Sigmoid colon (tissue), 4 donors: ENCODE measurements at regions not wholly inside any gene's neighbourhood (a gene's known extent, or its start where the extent isn't known, plus 50 kb on each side); places are given as distances from the start of the nearest gene placed in this dataset.

Source experiments
- CTCF ChIP-seq, 4 experiments: fragments of 450-650 bp in 3 of 4; fragments of 200-600 bp in 1 of 4; IDR thresholded peaks; one replicate each; pipeline ENCODE4 v1.5.1; 2016 to 2019; ENCODE audit warnings: antibody characterized with exemption in 4 of 4, mild to moderate bottlenecking in 3 of 4, moderate library complexity in 2 of 4
- EP300 ChIP-seq, 4 donors: sonication (generic); formaldehyde crosslinking; IDR thresholded peaks; one replicate each; pipeline ENCODE4 v1.6.1; 2017; ENCODE audit warnings: antibody characterized with exemption in 4 of 4
- POLR2A ChIP-seq, 2 donors: fragments of 450-650 bp; IDR thresholded peaks; one replicate each; pipeline ENCODE4 v1.6.1; 2016; ENCODE audit warnings: antibody characterized with exemption in 2 of 2, mild to moderate bottlenecking in 2 of 2, moderate library complexity in 2 of 2
- POLR2AphosphoS5 ChIP-seq, 4 donors: sonication (generic); formaldehyde crosslinking; IDR thresholded peaks; one replicate each; pipeline ENCODE4 v1.6.1; 2017; ENCODE audit warnings: antibody characterized with exemption in 4 of 4

GRCh38 chr5:116696366-116696765 is 121.7 kb upstream of the SEMA6A start:
- TF ChIP-seq POLR2A (IDR thresholded peaks at IDR 0.05) (no peak), CTCF (IDR thresholded peaks at IDR 0.05) (no peak), POLR2AphosphoS5 (IDR thresholded peaks at IDR 0.05) (no peak), EP300 (IDR thresholded peaks at IDR 0.05) (no peak)
